Suprapubic skin (tissue), 4 donors: ENCODE measurements at regions not wholly inside any gene's neighbourhood (a gene's known extent, or its start where the extent isn't known, plus 50 kb on each side); places are given as distances from the start of the nearest gene placed in this dataset.

Experiments
- CTCF ChIP-seq, 2 donors: fragments of 200-600 bp in 1 of 2; fragments of 450-650 bp in 1 of 2; sonication (generic) in 1 of 2; IDR thresholded peaks; one replicate each; pipeline ENCODE4 v1.5.1; 2016 to 2019; ENCODE audit warnings: antibody characterized with exemption in 2 of 2, mild to moderate bottlenecking in 1 of 2, moderate library complexity in 1 of 2
- EP300 ChIP-seq: sonication (generic); formaldehyde crosslinking; IDR thresholded peaks from one replicate; pipeline ENCODE4 v1.6.1; 2017; ENCODE audit warnings: antibody characterized with exemption
- POLR2A ChIP-seq, 2 donors: fragments of 450-650 bp; IDR thresholded peaks; one replicate each; pipeline ENCODE4 v1.6.1; 2017; ENCODE audit warnings: antibody characterized with exemption in 2 of 2, mild to moderate bottlenecking in 2 of 2, moderate library complexity in 2 of 2
- POLR2AphosphoS5 ChIP-seq, 3 donors: sonication (generic); formaldehyde crosslinking; IDR thresholded peaks; one replicate each; pipeline ENCODE4 v1.6.1; 2017; ENCODE audit warnings: antibody characterized with exemption in 3 of 3

DNA sequence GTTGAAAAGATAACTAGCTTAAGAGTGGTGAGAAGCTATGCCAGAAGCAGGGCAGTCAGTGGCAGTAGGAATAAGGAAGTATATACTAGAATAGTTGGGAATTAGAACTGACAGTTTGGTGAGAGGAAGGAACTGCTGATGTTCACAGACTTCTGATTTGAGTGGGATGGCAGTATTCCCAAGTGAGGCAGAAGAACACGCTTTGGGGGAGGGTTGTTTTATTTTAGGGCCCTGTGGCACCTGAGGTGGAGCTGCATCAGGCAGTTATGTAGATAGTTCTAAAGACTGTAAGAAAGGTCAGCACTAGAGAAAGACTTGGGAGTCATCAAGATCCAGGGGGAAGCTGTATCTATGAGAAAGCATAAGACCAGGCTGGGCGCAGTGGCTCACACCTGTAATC lies 66.3 kb upstream of the TNRC6B start:
- TF ChIP-seq CTCF (IDR thresholded peaks at IDR 0.05) (no peak), POLR2A (IDR thresholded peaks at IDR 0.05) (no peak), EP300 (no peak), POLR2AphosphoS5 (IDR thresholded peaks at IDR 0.05) (no peak)
